ENCODE measurements at regions not wholly inside any gene's neighbourhood (a gene's known extent, or its start where the extent isn't known, plus 50 kb on each side); places are given as distances from the start of the nearest gene placed in this dataset.

- BruUV-seq (replicated peaks), result no TSS peak
- intact Hi-C loops (cut with micrococcal nuclease; ENCODE audit: unreplicated experiment), result no loop called here
- CTCF ChIA-PET, result no interaction called here
- no peaks in the 10 kb centered on the region for H3K27me3 Mint-ChIP-seq (ENCODE audit: unreplicated experiment)
- H3K4me3 Mint-ChIP-seq (ENCODE audit: low read depth, unreplicated experiment), result no peak overlapping the region
- H3K27ac Mint-ChIP-seq (ENCODE audit: unreplicated experiment), result no peak overlapping the region
- no peak for TF ChIP-seq CTCF (IDR thresholded peaks at IDR 0.05; ENCODE audit: unreplicated experiment)
- no peaks in the 10 kb centered on the region for H3K36me3 Mint-ChIP-seq (ENCODE audit: insufficient read depth, unreplicated experiment)
- no peak for DNase-seq
- H3K4me1 Mint-ChIP-seq (ENCODE audit: low read depth, unreplicated experiment), result no peaks in the 10 kb centered on the region
- no peaks in the 10 kb centered on the region for H3K9me3 Mint-ChIP-seq (ENCODE audit: low read depth, unreplicated experiment)
Measured at GRCh38 chr9:109950710-109951443, 170.9 kb downstream of the PALM2AKAP2 start.

GRCh38 chr9:109953300-109953699 is 173.3 kb downstream of the PALM2AKAP2 start:
- no peaks in the 10 kb centered on the region for H3K4me1 Mint-ChIP-seq (ENCODE audit: low read depth, unreplicated experiment)
- no TSS peak for BruUV-seq (replicated peaks)

GRCh38 chr9:109953813-109954497 is 174.0 kb downstream of the PALM2AKAP2 start:
- CTCF ChIA-PET, result no interaction called here
- Mint-ChIP-seq H3K4me3 (ENCODE audit: low read depth, unreplicated experiment) (no peak overlapping the region), H3K36me3 (ENCODE audit: insufficient read depth, unreplicated experiment) (no peaks in the 10 kb centered on the region), H3K27ac (ENCODE audit: unreplicated experiment) (no peak overlapping the region), H3K9me3 (ENCODE audit: low read depth, unreplicated experiment) (no peaks in the 10 kb centered on the region), H3K4me1 (ENCODE audit: low read depth, unreplicated experiment) (no peaks in the 10 kb centered on the region), H3K27me3 (ENCODE audit: unreplicated experiment) (peaks cover 3% of the 10 kb centered on the region)
- intact Hi-C loops (cut with micrococcal nuclease; ENCODE audit: unreplicated experiment), result no loop called here
- no peak for TF ChIP-seq CTCF (IDR thresholded peaks at IDR 0.05; ENCODE audit: unreplicated experiment)
- DNase-seq, result no peak
- BruUV-seq (replicated peaks), result no TSS peak

More at GRCh38 chr9:109953300-109953699, 173.3 kb downstream of the PALM2AKAP2 start:
- no peak for TF ChIP-seq CTCF (IDR thresholded peaks at IDR 0.05; ENCODE audit: unreplicated experiment)
- Mint-ChIP-seq H3K36me3 (ENCODE audit: insufficient read depth, unreplicated experiment) (no peaks in the 10 kb centered on the region), H3K4me3 (ENCODE audit: low read depth, unreplicated experiment) (no peak overlapping the region), H3K9me3 (ENCODE audit: low read depth, unreplicated experiment) (no peaks in the 10 kb centered on the region), H3K27ac (ENCODE audit: unreplicated experiment) (no peak overlapping the region), H3K27me3 (ENCODE audit: unreplicated experiment) (no peaks in the 10 kb centered on the region)
- DNase-seq, result no peak
- intact Hi-C loops (cut with micrococcal nuclease; ENCODE audit: unreplicated experiment), result no loop called here
- CTCF ChIA-PET, result no interaction called here

- no peak overlapping the region for H3K27ac Mint-ChIP-seq (ENCODE audit: unreplicated experiment)
Measured at GRCh38 chr9:109956717-109957440, 176.9 kb downstream of the PALM2AKAP2 start.

More at GRCh38 chr9:109956717-109957440, 176.9 kb downstream of the PALM2AKAP2 start:
- H3K4me3 Mint-ChIP-seq (ENCODE audit: low read depth, unreplicated experiment), result no peak overlapping the region
- no peak for DNase-seq
- TF ChIP-seq CTCF (IDR thresholded peaks at IDR 0.05; ENCODE audit: unreplicated experiment), result no peak
- BruUV-seq (replicated peaks), result no TSS peak
- peaks cover 21% of the 10 kb centered on the region for H3K27me3 Mint-ChIP-seq (ENCODE audit: unreplicated experiment)
- no peaks in the 10 kb centered on the region for H3K9me3 Mint-ChIP-seq (ENCODE audit: low read depth, unreplicated experiment)
- no peaks in the 10 kb centered on the region for H3K36me3 Mint-ChIP-seq (ENCODE audit: insufficient read depth, unreplicated experiment)
- CTCF ChIA-PET, result no interaction called here
- no peaks in the 10 kb centered on the region for H3K4me1 Mint-ChIP-seq (ENCODE audit: low read depth, unreplicated experiment)
- intact Hi-C loops (cut with micrococcal nuclease; ENCODE audit: unreplicated experiment), result no loop called here
